H4 (cell line): ENCODE measurements at regions not wholly inside any gene's neighbourhood (a gene's known extent, or its start where the extent isn't known, plus 50 kb on each side); places are given as distances from the start of the nearest gene placed in this dataset.

ENCODE experiments used
- DNase-seq: peaks from one replicate; pipeline ENCODE4 v3.0.0-alpha.2; 2015; ENCODE audit warnings: low spot score

DNA sequence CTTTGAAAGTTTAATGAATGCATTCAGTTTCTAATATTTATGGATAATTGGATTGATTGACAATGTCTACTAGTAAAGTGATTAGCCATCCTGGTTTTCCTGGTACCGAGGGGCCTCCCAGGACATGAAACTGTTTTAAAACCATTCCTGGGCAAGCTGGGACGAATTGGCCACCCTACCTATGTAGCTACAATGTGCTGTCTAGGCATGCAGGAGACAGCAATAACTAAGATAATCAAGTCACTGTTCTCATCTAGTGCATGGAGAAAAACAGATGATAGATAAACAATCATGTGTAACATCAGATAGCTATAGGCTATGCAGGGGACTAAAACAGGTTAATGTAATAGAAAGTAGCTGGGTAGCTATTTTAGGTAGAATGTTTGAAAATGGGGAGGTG is 67.1 kb downstream of the PMAIP1 start:
- DNase-seq, result no peak

DNA sequence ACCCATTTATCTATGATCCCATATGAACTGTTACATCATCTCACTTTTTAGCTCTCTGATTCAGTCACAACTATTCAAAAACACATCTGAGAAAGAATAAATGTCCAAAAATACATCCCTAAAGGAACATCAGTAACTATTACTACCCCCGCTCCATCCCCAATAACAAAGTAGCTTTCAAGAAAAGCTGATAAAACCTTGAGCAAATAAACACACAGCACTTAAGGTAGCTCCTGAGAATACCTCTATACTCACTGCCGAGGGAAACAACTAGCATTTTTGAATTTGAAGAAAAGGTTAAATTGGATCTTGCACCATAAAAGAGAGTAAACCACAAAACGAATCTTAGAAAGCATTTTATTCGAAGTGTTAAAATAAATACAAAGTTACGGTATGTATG is 63.4 kb downstream of the PMAIP1 start:
- DNase-seq, result no peak

DNA sequence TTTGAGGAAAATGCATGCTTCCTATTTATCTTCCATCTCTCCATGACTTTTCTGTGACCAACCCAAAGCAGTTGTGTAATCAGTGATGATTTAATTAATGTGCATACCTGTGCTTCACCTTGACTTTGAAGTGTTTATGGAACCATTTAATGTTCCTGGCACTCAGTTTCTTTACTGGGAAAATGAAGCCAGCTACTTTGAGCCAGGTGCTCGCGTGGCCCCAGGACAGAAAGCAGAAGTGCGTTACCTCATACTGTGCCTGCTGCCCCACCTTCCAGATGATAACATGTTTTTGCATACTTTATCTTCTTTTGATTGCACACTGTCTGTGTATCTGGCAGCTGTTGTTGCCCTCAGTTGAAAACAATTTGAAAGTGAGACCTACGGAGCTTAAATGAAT is 61.3 kb downstream of the PMAIP1 start:
- no peak for DNase-seq

DNA sequence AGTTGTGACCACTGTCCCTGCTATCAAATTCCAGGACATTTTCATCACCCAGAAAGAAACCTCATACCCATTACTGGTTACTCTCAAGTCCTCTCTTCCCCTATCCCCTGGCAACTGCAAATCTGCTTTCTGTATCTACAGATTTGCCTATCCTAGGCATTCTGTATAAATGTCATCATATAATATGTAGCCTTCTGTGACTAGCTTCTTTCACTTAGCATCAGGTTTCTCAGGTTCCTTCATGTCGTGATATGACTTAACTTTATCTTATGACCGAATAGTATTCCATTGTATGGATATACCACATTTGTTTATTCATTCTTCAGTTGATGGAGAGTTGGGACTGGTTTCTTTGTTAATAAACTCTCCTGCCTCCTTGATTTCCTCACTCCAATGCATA is 60.5 kb downstream of the PMAIP1 start:
- no peak for DNase-seq

DNA sequence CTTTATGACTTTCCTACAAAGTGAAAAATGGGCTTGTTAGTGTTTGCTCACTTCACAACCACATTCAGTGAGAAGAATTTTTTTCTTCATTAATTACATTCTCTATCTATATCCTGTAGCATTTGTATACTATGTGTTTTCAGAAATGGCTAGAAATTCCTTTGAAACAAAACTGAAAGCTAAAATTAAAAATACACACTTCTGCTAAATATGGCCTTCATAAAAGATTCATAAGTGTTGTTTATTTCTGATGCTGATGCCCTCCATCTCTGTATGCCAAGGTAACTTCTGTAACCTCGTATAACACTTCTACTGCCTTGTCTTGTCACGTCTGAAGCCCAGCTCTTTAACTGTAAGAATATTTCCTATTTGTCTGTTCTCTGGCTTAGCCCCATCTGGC is 59.8 kb downstream of the PMAIP1 start:
- no peak for DNase-seq

DNA sequence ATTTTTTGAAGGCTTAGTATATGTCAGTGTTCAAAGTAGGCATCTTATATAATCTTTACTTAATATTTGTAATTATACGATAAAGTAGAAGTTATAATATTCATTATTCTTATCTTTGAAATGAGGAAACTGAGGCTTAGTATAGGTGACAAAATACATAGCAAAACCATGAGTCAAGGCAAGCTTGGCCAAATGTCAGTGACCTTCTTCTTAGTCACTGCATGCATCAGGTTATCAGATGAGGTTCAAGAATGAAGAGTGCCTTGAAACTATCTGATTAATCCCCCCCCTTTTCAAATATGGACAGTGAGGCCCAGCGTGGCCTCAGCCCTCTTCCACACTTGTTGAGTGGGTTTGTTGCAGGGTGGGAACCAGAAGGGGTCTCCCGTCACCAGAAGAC is 59.3 kb downstream of the PMAIP1 start:
- DNase-seq, result no peak

DNA sequence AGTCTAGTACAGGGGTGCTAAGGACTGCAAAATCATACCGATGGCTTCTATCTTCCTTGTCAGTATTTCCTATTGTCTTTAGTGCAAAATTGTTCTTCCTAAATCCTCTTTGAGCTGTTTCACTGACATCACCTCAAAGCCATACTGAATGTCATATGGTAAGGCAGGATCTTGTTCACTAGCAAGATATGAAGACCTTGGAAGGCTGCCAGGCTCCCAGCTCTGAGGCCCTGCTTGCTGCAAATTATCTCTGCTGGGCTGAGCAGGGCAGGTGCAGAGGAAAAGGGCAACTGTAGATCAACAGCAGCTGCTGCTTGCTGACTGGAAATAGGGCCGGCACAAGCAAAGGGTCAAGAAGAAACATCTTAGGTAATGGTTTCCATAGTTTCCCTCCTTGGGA is 58.2 kb downstream of the PMAIP1 start:
- DNase-seq, result peak; percentile 13

DNA sequence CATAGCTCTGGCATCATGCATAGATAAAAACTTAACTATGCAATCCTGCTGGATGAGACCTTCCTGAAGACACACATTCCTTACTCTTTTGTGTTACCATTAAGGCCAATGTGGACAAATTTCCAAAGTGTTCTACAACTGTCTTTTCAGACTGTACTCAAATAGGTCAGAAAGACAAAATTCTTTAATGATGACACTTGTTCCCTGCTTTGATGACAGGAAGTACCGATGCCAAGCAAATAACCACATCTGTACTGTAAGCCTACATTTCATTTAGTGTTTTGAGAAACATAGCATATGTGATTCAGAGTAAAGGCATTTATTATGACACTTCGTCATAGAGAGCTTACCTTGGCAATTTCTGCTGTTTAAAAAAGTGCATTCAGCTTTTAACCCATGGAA is 55.0 kb downstream of the PMAIP1 start:
- no peak for DNase-seq

DNA sequence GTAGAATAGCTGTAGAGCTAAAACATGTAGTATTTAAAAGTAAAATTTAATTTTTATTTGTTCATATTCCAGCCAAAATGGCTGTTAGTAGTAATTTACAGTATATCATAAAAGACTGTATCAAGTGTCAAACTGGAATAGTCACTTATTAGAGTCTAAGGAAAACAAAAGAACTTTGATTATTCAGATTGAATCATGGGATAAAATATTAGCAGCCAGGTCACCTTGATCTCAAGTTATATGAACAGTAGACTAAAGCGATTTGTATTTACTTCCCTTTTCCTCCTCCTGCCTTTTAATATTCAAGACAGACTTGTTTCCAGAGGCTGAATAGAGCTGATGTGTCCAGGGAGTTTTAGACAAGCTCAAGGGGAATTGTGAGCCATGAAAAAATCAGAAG is 54.4 kb downstream of the PMAIP1 start:
- DNase-seq, result no peak
